Activated CD8-positive, alpha-beta memory T cell treated with anti-CD3 and anti-CD28 coated beads, Interleukin-2, amount 50 U/mL, for 4 hours (primary cell): ENCODE measurements at regions not wholly inside any gene's neighbourhood (a gene's known extent, or its start where the extent isn't known, plus 50 kb on each side); places are given as distances from the start of the nearest gene placed in this dataset.
"Not testable (repeated sequence)": the region's sequence is repeated elsewhere in the genome, so short reads cannot be mapped to it uniquely, and the experiment has no call there.

Source experiments
- DNase-seq: peaks from one replicate; pipeline ENCODE4 v3.0.0-alpha.2; 2020

- DNase-seq = no peak
Measured at GRCh38 chr6:19159561-19159960, 677.6 kb upstream of the ID4 start.

- no peak for DNase-seq
Measured at GRCh38 chr6:19160081-19160730, 677.0 kb upstream of the ID4 start.

- DNase-seq = no peak
Measured at GRCh38 chr6:19167251-19167650, 669.9 kb upstream of the ID4 start.

GRCh38 chr6:19169366-19169765 lies 667.8 kb upstream of the ID4 start:
- no peak for DNase-seq

- no peak for DNase-seq
Measured at GRCh38 chr6:19175023-19175422, 662.1 kb upstream of the ID4 start.

- DNase-seq = no peak
Measured at GRCh38 chr6:19180348-19181072, 656.7 kb upstream of the ID4 start.

GRCh38 chr6:19181211-19181610 lies 656.0 kb upstream of the ID4 start:
- DNase-seq = no peak

GRCh38 chr6:19193624-19194023 lies 643.5 kb upstream of the ID4 start:
- no peak for DNase-seq

GRCh38 chr6:19204445-19204844 lies 632.7 kb upstream of the ID4 start:
- DNase-seq = no peak

GRCh38 chr6:19205076-19205475 lies 632.1 kb upstream of the ID4 start:
- DNase-seq = no peak

DNA sequence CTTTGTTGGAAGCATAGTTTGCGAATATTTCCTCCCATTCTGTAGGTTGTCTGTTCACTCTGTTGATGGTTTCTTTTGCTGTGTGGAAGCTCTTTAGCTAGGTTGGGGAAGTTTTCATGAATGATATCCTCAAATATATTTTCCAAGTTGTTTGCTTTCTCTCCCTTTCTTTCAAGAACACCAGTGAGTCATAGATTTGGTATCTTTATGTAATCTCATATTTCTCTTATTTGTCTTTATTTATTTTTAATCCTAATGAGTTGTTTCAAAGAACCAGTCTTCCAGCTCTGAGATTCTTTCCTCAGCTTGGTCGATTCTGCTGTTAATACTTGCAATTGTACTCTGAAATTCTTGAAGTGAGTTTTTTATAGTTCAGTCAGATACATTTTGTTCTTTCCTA lies 628.0 kb upstream of the ID4 start:
- DNase-seq = no peak

GRCh38 chr6:19210849-19211590 lies 626.1 kb upstream of the ID4 start:
- no peak for DNase-seq

DNA sequence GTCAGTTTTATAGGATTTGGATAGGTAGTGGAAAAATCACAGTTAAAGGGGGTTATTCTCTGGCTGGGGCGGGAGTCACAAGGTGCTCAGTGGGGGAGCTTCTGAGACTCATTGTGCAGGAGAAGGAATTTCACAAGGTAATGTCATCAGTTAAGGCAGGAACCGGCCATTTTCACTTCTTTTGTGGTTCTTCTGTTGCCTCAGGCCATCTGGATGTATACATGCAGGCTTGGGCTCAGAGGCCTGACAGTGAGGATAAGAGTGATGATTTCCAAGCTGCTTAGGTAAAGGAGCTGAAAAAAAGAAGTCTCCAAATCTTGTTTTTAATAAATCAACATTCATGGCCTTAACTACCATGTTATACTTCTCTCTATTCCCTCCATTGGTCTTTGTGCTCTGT lies 622.9 kb upstream of the ID4 start:
- DNase-seq = no peak

GRCh38 chr6:19219931-19220330 lies 617.2 kb upstream of the ID4 start:
- no peak for DNase-seq

- no peak for DNase-seq
Measured at GRCh38 chr6:19231878-19232561, 605.1 kb upstream of the ID4 start.

DNA sequence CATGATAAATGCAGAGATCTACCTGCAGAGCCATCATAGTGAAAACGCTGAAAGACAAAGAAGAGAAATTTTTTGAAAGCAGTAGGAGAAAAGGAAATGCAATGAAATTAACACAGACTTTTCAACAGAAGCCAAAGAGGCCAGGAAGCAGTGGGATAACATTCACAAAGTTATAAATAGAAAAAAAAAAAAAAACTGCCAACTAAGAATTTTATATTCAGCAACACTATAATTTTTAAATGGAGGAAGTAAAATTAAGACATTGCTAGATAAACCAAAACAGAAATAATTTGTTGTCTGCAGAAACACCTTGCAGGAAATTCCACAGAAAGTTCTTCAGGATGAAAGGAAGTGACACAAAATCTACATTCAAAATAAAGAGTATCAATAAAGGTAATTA lies 591.5 kb upstream of the ID4 start:
- no peak for DNase-seq

DNA sequence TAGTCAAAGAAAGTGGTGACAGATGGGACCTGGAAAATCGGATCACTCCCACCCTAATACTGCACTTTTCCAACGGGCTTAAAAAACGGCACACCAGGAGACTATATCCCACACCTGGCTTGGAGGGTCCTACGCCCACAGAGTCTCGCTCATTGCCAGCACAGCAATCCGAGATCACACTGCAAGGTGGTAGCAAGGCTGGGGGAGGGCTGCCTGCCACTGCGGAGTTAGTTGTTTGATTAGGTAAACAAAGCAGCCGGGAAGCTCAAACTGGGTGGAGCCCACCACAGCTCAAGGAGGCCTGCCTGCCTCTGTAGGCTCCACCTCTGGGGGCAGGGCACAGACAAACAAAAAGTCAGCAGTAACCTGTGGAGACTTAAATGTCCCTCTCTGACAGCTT lies 590.0 kb upstream of the ID4 start:
- not testable (repeated sequence) for DNase-seq

GRCh38 chr6:19256123-19256522 lies 581.0 kb upstream of the ID4 start:
- not testable (repeated sequence) for DNase-seq

- DNase-seq = no peak
Measured at GRCh38 chr6:19261642-19262041, 575.5 kb upstream of the ID4 start.

DNA sequence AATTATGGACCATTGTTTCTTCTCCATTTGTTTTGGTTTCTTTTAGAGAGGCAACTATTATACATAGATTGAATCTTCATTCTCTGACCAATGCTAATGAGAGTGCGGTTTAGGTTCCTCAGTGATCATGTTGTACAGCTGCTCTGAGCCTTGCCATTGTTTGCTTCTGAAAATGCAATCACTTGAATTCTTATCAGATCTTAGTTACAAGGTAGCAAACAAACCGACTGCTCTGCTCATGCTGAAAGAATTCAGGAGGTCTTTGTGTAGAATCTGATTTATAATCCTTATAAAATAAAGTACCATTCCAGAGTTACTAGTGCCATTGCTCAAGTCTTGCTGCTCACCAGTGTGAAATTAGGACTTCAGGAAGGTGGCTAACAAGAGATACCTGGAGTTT lies 569.1 kb upstream of the ID4 start:
- DNase-seq = no peak

DNA sequence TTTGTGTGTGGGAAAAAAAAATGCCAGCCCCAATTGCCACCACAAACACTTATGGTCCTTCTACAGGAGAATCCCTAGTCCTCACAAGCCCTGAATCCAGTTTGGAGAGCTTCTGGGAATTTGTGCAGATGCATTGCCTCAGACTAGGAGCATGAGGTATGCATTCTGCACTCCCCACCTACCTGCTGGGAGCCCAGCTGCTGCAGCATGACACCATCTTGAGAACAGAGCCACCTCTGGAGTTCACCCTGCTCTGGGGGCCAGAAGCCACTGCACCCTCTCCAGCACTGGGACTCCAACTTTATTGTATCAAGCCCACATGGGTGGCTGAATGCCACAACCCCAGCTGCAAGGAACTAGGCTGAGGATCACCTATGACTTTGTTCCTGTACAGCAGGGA lies 568.5 kb upstream of the ID4 start:
- no peak for DNase-seq

DNA sequence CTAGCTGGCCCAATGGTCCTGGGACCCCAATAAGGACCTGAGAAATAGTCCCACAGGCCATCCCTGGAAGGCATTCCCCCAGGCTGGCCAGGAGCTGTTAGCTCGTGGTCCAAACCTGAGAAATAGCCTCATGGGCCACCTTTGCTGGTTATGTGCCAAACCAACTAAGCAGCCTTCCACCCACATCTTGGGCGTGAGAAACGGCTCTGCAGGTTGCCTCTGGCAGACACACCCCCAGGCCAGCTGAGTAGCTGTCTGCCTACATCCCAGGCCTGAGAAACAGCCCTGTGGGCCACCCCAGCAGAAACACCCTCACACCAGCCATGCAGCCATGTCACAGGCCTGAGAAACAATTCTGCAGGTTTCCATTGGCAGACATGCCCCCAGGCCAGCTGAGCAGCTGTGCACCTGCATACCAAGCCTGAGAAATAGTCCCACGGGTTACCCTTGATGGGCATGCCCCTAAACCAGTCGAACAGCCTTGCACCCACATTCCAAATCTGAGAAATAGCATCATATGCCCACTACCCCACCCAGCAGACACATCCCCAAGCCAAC lies 567.8 kb upstream of the ID4 start:
- DNase-seq = no peak

DNA sequence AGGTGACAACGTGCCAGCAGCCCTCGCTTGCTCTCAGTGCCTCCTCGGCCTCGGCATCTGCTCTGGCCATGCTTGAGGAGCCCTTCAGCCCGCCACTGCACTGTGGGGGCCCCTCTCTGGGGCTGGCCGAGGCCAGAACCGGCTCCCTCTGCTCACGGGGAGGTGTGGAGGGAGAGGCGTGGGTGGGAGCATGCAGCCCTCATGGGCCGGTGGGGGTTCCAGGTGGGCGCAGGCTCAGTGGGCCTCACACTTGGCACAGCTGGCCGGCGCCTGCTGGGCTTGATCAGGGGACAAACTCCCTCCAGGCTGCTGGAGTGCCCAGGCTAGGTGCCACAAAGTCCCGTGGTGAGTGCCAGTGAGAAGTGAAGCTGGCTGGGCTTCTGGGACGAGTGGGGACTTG lies 566.6 kb upstream of the ID4 start:
- DNase-seq = no peak
